GM12878 (cell line): ENCODE measurements at regions not wholly inside any gene's neighbourhood (a gene's known extent, or its start where the extent isn't known, plus 50 kb on each side); places are given as distances from the start of the nearest gene placed in this dataset.

Experiments used
- ATAC-seq: fragments of 200-7000 bp; cut with Tn5 transposase; 3 replicates; pipeline ENCODE4 v1.9.1; 2020; ENCODE audit warnings: mild to moderate bottlenecking, moderate library complexity
- BruUV-seq: library from RNA; stranded (reverse); fragments of 400-500 nt; replicated peaks from 2 replicates; lab custom pipeline; 2021; lab: Mats Ljungman, UMichigan
- CTCF ChIA-PET: fragments of 300-600 bp; sonication (Branson Sonifier 250); formaldehyde crosslinking; extraction: SDS; loops from one replicate; lab custom pipeline; 2021; ENCODE audit warnings: inconsistent platforms; lab: Yijun Ruan, JAX
- POLR2A ChIA-PET: fragments of 350-600 bp; formaldehyde crosslinking; extraction: SDS; loops from one replicate; lab custom pipeline; 2021; ENCODE audit warnings: inconsistent platforms; lab: Charles Lee
- RAD21 ChIA-PET: fragments of 300-600 bp; sonication (Branson Sonifier 250); formaldehyde crosslinking; loops from one replicate; lab custom pipeline; 2023; ENCODE audit warnings: antibody characterized with exemption; ENCODE audit not compliant: unreplicated experiment; lab: Charles Lee
- SMC1A ChIA-PET: fragments of 300-600 bp; sonication (Branson Sonifier 250); formaldehyde crosslinking; loops from one replicate; lab custom pipeline; 2023; ENCODE audit not compliant: unreplicated experiment, uncharacterized antibody; lab: Charles Lee
- DNase-seq: peaks from one replicate; pipeline ENCODE4 v3.0.0-alpha.2; 2011; ENCODE audit warnings: low read depth, low spot score
- FAIRE-seq: peaks from 3 replicates; lab custom pipeline; 2011; peaks lifted over from hg19 to GRCh38; lab: Jason Lieb, UNC
- H2AFZ ChIP-seq: 2 replicates; pipeline ENCODE4 v1.6.0; 2011; ENCODE audit warnings: low read depth, low read length, control low read depth; ENCODE audit not compliant: control insufficient read depth
- H3K27ac ChIP-seq: 2 replicates; pipeline ENCODE4 v1.5.1; 2011; ENCODE audit warnings: control low read depth; ENCODE audit not compliant: control insufficient read depth, insufficient read depth
- H3K27me3 ChIP-seq, 2 experiments: replicated peaks in 1 of 2; 2 replicates each; pipeline versions ENCODE4 v1.6.0 to v1.6.1; 2011; ENCODE audit warnings: low read length in 1 of 2; ENCODE audit not compliant: control insufficient read depth in 2 of 2, insufficient read depth in 2 of 2
- H3K36me3 ChIP-seq, 2 experiments: 2 replicates each; pipeline ENCODE4 v1.5.1; 2011; ENCODE audit warnings: low read length in 1 of 2; ENCODE audit not compliant: control insufficient read depth in 2 of 2, insufficient read depth in 2 of 2
- H3K4me1 ChIP-seq: 2 replicates; pipeline ENCODE4 v1.6.1; 2011; ENCODE audit warnings: mild to moderate bottlenecking, low read length, moderate library complexity, mixed read lengths; ENCODE audit not compliant: control insufficient read depth, insufficient read depth
- H3K4me2 ChIP-seq: 2 replicates; pipeline ENCODE4 v1.6.0; 2011; ENCODE audit warnings: control low read depth; ENCODE audit not compliant: control insufficient read depth, insufficient read depth
- H3K4me3 ChIP-seq: fragments of 200-600 bp; sonication (generic); 2 replicates; pipeline ENCODE4 v1.5.1; 2016
- H3K79me2 ChIP-seq: 2 replicates; pipeline ENCODE4 v1.6.0; 2011; ENCODE audit warnings: low read length; ENCODE audit not compliant: control insufficient read depth, insufficient read depth
- H3K9ac ChIP-seq: 2 replicates; pipeline ENCODE4 v1.8.0; 2011; ENCODE audit warnings: low read length, control low read depth, mixed read lengths; ENCODE audit not compliant: control insufficient read depth, insufficient read depth
- H3K9me3 ChIP-seq: replicated peaks from 3 replicates; pipeline ENCODE4 v1.5.1; 2011; ENCODE audit warnings: mild to moderate bottlenecking, low read length; ENCODE audit not compliant: control insufficient read depth, insufficient read depth
- H4K20me1 ChIP-seq: 2 replicates; pipeline ENCODE4 v1.6.0; 2011; ENCODE audit not compliant: control insufficient read depth, insufficient read depth
- ATF3 ChIP-seq: IDR thresholded peaks from 2 replicates; pipeline ENCODE4 v1.6.1; 2011; ENCODE audit warnings: low read depth, mild to moderate bottlenecking, low read length, moderate library complexity, borderline replicate concordance; ENCODE audit errors: extremely low read depth
- E4F1 ChIP-seq: fragments of 450-650 bp; IDR thresholded peaks from 2 replicates; pipeline ENCODE4 v1.6.1; 2018; ENCODE audit warnings: borderline replicate concordance, mild to moderate bottlenecking; ENCODE audit not compliant: partially characterized antibody
- EED ChIP-seq: sonication (generic); IDR thresholded peaks from 2 replicates; pipeline ENCODE4 v1.6.1; 2016; ENCODE audit warnings: antibody characterized with exemption, low read depth
- ETV6 ChIP-seq, 2 experiments: fragments of 450-650 bp in 1 of 2; IDR thresholded peaks in 1 of 2; conservative IDR thresholded peaks in 1 of 2; 2 replicates each; pipeline ENCODE4 v1.6.1; 2014; ENCODE audit warnings: antibody characterized with exemption in 1 of 2, borderline replicate concordance in 1 of 2, low read depth in 1 of 2, mild to moderate bottlenecking in 1 of 2, moderate library complexity in 1 of 2
- FOXM1 ChIP-seq: IDR thresholded peaks from 2 replicates; pipeline ENCODE4 v1.6.1; 2012; ENCODE audit warnings: low read depth, mild to moderate bottlenecking, inconsistent platforms, low read length, moderate library complexity
- HDGF ChIP-seq: fragments of 450-650 bp; IDR thresholded peaks from 2 replicates; pipeline ENCODE4 v1.6.1; 2016; ENCODE audit warnings: antibody characterized with exemption
- NFYA ChIP-seq: IDR thresholded peaks from 2 replicates; pipeline ENCODE4 v1.6.1; 2011; ENCODE audit warnings: low read depth, mild to moderate bottlenecking, low read length, improper control_type of control experiment, borderline replicate concordance
- NR2C1 ChIP-seq: fragments of 450-650 bp; IDR thresholded peaks from 2 replicates; pipeline ENCODE4 v1.6.1; 2017; ENCODE audit warnings: antibody characterized with exemption, mild to moderate bottlenecking, moderate library complexity
- NR2C2 ChIP-seq: IDR thresholded peaks from 2 replicates; pipeline ENCODE4 v1.6.1; 2011; ENCODE audit warnings: borderline replicate concordance, low read depth; ENCODE audit not compliant: control insufficient read depth, insufficient read length
- POLR2A ChIP-seq: IDR thresholded peaks from 2 replicates; pipeline ENCODE4 v1.6.1; 2011; ENCODE audit warnings: low read depth, mild to moderate bottlenecking, low read length
- RB1 ChIP-seq: fragments of 450-650 bp; formaldehyde crosslinking; IDR thresholded peaks from 2 replicates; pipeline ENCODE4 v1.6.1; 2017; ENCODE audit warnings: mild to moderate bottlenecking, borderline replicate concordance
- RELB ChIP-seq: fragments of 450-650 bp; IDR thresholded peaks from 2 replicates; pipeline ENCODE4 v1.6.1; 2017; ENCODE audit warnings: low read depth, mild to moderate bottlenecking, moderate library complexity
- RFX5 ChIP-seq: IDR thresholded peaks from 2 replicates; pipeline ENCODE4 v1.6.1; 2011; ENCODE audit warnings: low read depth, low read length, improper control_type of control experiment
- ZNF274 ChIP-seq: IDR thresholded peaks from one replicate; pipeline ENCODE4 v1.8.0; 2011; ENCODE audit not compliant: insufficient read length, insufficient read depth
- ZNF384 ChIP-seq: IDR thresholded peaks from 2 replicates; pipeline ENCODE4 v1.6.1; 2012; ENCODE audit warnings: low read depth, mild to moderate bottlenecking, low read length, improper control_type of control experiment, borderline replicate concordance
- WGBS: methylation state at CpG from one replicate; pipeline ENCODE4 v1.1.6; 2016; ENCODE audit warnings: low lambda C conversion rate; ENCODE audit not compliant: insufficient replicate concordance, insufficient coverage; ENCODE audit errors: missing lambda C conversion rate; 5-methylcytosine and 5-hydroxymethylcytosine counted together
- in situ Hi-C: fragments of 300-500 bp; cut with MboI; formaldehyde crosslinking; loops from 9 replicates; pipeline ENCODE4 v1.14.3; 2018; ENCODE audit warnings: mixed read lengths
- intact Hi-C: fragments of 100-400 bp; cut with micrococcal nuclease; formaldehyde crosslinking; loops from one replicate; pipeline ENCODE4 v1.14.2; 2022; ENCODE audit not compliant: unreplicated experiment

- FAIRE-seq, result no peak
- H3K4me1 ChIP-seq, result no peaks in the 10 kb centered on the region
- no TSS peak for BruUV-seq
- no peaks in the 10 kb centered on the region for H3K36me3 ChIP-seq
- H3K9me3 ChIP-seq, result no peaks in the 10 kb centered on the region
- ChIA-PET POLR2A (no interaction called here), CTCF (no interaction called here), RAD21 (no interaction called here)
- H3K4me2 ChIP-seq, result no peak overlapping the region
- no peak for ATAC-seq
- in situ Hi-C loops (no loop called here), intact Hi-C loops (no loop called here)
- H3K27me3 ChIP-seq, result no peaks in the 10 kb centered on the region
- DNase-seq, result no peak
- no peak overlapping the region for H2AFZ ChIP-seq
- no peak overlapping the region for H3K4me3 ChIP-seq
- no peaks in the 10 kb centered on the region for H4K20me1 ChIP-seq
- no peak overlapping the region for H3K9ac ChIP-seq
- TF ChIP-seq ZNF274 (no peak), ZNF384 (no peak)
- TF ChIP-seq, all 136 proteins: peak for 0
- Histone ChIP-seq H3K27ac (no peak overlapping the region), H3K79me2 (no peaks in the 10 kb centered on the region)
- WGBS, result 30% methylated on average over 5 of the region's 5 CpGs
- SMC1A ChIA-PET, result no interaction called here
Observed at GRCh38 chr2:226608451-226608850, 191.2 kb downstream of the IRS1 start.

GRCh38 chr2:226607379-226607778 is 192.2 kb downstream of the IRS1 start:
- ChIA-PET RAD21 (no interaction called here), CTCF (no interaction called here), SMC1A (no interaction called here), POLR2A (no interaction called here)
- no peaks in the 10 kb centered on the region for H3K9me3 ChIP-seq
- no peak overlapping the region for H3K4me2 ChIP-seq
- no peak overlapping the region for H2AFZ ChIP-seq
- no peaks in the 10 kb centered on the region for H3K36me3 ChIP-seq
- BruUV-seq, result no TSS peak
- 25% methylated on average over 4 of the region's 4 CpGs for WGBS
- no peaks in the 10 kb centered on the region for H3K27me3 ChIP-seq
- no peaks in the 10 kb centered on the region for H3K79me2 ChIP-seq
- no peak for DNase-seq
- H3K4me1 ChIP-seq, result no peaks in the 10 kb centered on the region
- in situ Hi-C loops (no loop called here), intact Hi-C loops (no loop called here)
- ATAC-seq, result no peak
- H4K20me1 ChIP-seq, result no peaks in the 10 kb centered on the region
- no peak for FAIRE-seq
- TF ChIP-seq EED, result no peak
- TF ChIP-seq NR2C2, result no peak
- TF ChIP-seq POLR2A, result no peak
- TF ChIP-seq RFX5, result no peak
- TF ChIP-seq ATF3, result no peak
- no peak for TF ChIP-seq NFYA
- TF ChIP-seq NR2C1, result no peak
- no peak for TF ChIP-seq E4F1
- no peak for TF ChIP-seq ETV6 (conservative IDR thresholded peaks at IDR 0.05 in 1 of 2, IDR thresholded peaks at IDR 0.05 in 1 of 2; ENCODE audit: borderline replicate concordance in 1 of 2, low read depth in 1 of 2)
- TF ChIP-seq RB1, result no peak
- TF ChIP-seq FOXM1, result no peak
- no peak for TF ChIP-seq HDGF
- no peak for TF ChIP-seq RELB
- no peak overlapping the region for H3K4me3 ChIP-seq
- no peak overlapping the region for H3K9ac ChIP-seq
- H3K27ac ChIP-seq, result no peak overlapping the region
